Fibroblast of lung (primary cell): ENCODE measurements at regions not wholly inside any gene's neighbourhood (a gene's known extent, or its start where the extent isn't known, plus 50 kb on each side); places are given as distances from the start of the nearest gene placed in this dataset.
"Not testable (repeated sequence)": the region's sequence is repeated elsewhere in the genome, so short reads cannot be mapped to it uniquely, and the experiment has no call there.

Source experiments
- EZH2 ChIP-seq: IDR thresholded peaks from 2 replicates; pipeline ENCODE4 v1.5.1; 2012; ENCODE audit warnings: low read length, control low read depth, mild to moderate bottlenecking; ENCODE audit errors: missing control alignments
- TF ChIP-seq, protein P1 (sequence below), 2 donors: IDR thresholded peaks in 1 of 2; conservative IDR thresholded peaks in 1 of 2; 1 replicate in 1 of 2; 2 replicates in 1 of 2; pipeline ENCODE4 v1.5.1; 2011 to 2012; ENCODE audit warnings: low read length in 2 of 2, control low read depth in 1 of 2, inconsistent platforms in 1 of 2, low read depth in 1 of 2, mild to moderate bottlenecking in 1 of 2

DNA sequence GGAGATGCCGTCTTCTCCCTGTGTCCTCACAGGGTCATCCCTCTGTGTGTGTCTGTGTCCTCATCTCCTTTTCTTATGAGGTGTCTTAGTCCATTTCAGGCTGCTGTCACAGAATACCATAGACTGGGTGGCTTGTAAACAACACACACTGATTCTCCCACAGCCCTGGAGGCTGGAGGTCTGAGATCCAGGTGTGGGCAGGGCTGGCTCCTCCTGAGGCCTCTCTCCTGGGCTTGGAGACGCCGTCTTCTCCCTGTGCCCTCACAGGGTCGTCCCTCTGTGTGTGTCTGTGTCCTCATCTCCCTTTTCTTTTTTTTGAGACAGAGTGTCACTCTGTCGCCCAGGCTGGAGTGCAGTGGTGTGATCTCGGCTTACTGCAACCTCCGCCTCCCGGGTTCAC is 75.9 kb downstream of the CRLF2 start:
- TF ChIP-seq, protein P1, sequence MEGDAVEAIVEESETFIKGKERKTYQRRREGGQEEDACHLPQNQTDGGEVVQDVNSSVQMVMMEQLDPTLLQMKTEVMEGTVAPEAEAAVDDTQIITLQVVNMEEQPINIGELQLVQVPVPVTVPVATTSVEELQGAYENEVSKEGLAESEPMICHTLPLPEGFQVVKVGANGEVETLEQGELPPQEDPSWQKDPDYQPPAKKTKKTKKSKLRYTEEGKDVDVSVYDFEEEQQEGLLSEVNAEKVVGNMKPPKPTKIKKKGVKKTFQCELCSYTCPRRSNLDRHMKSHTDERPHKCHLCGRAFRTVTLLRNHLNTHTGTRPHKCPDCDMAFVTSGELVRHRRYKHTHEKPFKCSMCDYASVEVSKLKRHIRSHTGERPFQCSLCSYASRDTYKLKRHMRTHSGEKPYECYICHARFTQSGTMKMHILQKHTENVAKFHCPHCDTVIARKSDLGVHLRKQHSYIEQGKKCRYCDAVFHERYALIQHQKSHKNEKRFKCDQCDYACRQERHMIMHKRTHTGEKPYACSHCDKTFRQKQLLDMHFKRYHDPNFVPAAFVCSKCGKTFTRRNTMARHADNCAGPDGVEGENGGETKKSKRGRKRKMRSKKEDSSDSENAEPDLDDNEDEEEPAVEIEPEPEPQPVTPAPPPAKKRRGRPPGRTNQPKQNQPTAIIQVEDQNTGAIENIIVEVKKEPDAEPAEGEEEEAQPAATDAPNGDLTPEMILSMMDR (conservative IDR thresholded peaks at IDR 0.05 in 1 of 2, IDR thresholded peaks at IDR 0.05 in 1 of 2; ENCODE audit: low read depth in 1 of 2, low read length in 2 of 2): not testable (repeated sequence)
- TF ChIP-seq EZH2: not testable (repeated sequence)
